Ovary (tissue), 3 donors: ENCODE measurements at regions not wholly inside any gene's neighbourhood (a gene's known extent, or its start where the extent isn't known, plus 50 kb on each side); places are given as distances from the start of the nearest gene placed in this dataset.

Experiments used
- CTCF ChIP-seq, 3 donors: fragments of 450-650 bp in 2 of 3; fragments of 200-600 bp in 1 of 3; IDR thresholded peaks; one replicate each; pipeline versions ENCODE4 v1.5.1 to v1.8.0; 2016 to 2022; ENCODE audit warnings: antibody characterized with exemption in 3 of 3, mild to moderate bottlenecking in 1 of 3
- EP300 ChIP-seq: sonication (generic); formaldehyde crosslinking; IDR thresholded peaks from one replicate; pipeline ENCODE4 v1.6.1; 2017; ENCODE audit warnings: antibody characterized with exemption
- donor health status: DM: no; HTN: no; CAD: no.

DNA sequence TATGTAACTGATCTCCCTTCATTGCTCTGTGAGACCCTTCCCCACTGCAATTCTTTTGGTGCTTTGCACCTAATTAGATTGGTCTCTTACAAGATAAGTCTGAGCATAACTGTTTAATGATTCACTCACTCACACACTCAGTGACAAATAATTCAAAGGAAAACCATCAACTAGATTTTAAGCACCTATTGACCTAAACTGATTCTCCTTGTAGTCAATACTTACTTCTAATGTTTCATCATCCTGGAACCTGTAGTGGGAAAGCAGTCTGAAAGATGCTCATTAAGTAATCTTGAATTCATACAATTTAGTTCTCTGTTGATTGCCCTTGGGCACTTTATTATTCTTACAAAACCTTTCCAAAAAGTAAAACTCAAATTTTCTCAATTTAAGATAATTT lies 74.3 kb upstream of the COL5A2 start:
- no peak for TF ChIP-seq CTCF (IDR thresholded peaks at IDR 0.05)
- no peak for TF ChIP-seq EP300
